Astrocyte (in vitro differentiated cells and primary cell): ENCODE measurements at regions not wholly inside any gene's neighbourhood (a gene's known extent, or its start where the extent isn't known, plus 50 kb on each side); places are given as distances from the start of the nearest gene placed in this dataset.
A peak's percentile ranks its signal among the peaks of the same experiment; 100 is the strongest.

Source experiments
- DNase-seq: peaks from one replicate; pipeline ENCODE4 v3.0.0-alpha.2; 2010; ENCODE audit warnings: low read depth
- FAIRE-seq: peaks from 2 replicates; lab custom pipeline; 2011; peaks lifted over from hg19 to GRCh38; lab: Jason Lieb, UNC
- H2AFZ ChIP-seq: 2 replicates; pipeline ENCODE4 v1.6.0; 2012; ENCODE audit warnings: low read depth, low read length, inconsistent platforms
- H3K27ac ChIP-seq: 2 replicates; pipeline ENCODE4 v1.5.1; 2011; ENCODE audit warnings: low read depth, low read length, inconsistent platforms
- H3K27me3 ChIP-seq: 2 replicates; pipeline ENCODE4 v1.6.0; 2011; ENCODE audit warnings: low read length, inconsistent platforms; ENCODE audit not compliant: insufficient read depth
- H3K36me3 ChIP-seq: 2 replicates; pipeline ENCODE4 v1.5.1; 2011; ENCODE audit warnings: low read length, inconsistent platforms; ENCODE audit not compliant: insufficient read depth
- H3K4me1 ChIP-seq: 2 replicates; pipeline ENCODE4 v1.5.1; 2011; ENCODE audit warnings: low read length, inconsistent platforms; ENCODE audit not compliant: insufficient read depth
- H3K4me2 ChIP-seq: 2 replicates; pipeline ENCODE4 v1.6.0; 2012; ENCODE audit warnings: low read length, inconsistent platforms
- H3K4me3 ChIP-seq: 2 replicates; pipeline ENCODE4 v1.5.1; 2011; ENCODE audit warnings: low read depth, mild to moderate bottlenecking, low read length, inconsistent platforms; ENCODE audit not compliant: insufficient read depth
- H3K79me2 ChIP-seq: 2 replicates; pipeline ENCODE4 v1.6.0; 2012; ENCODE audit warnings: mild to moderate bottlenecking, low read length, inconsistent platforms; ENCODE audit not compliant: insufficient read depth
- H3K9ac ChIP-seq: 2 replicates; pipeline ENCODE4 v1.6.0; 2012; ENCODE audit warnings: mild to moderate bottlenecking, low read length, inconsistent platforms
- H3K9me3 ChIP-seq: 2 replicates; pipeline ENCODE4 v1.5.1; 2012; ENCODE audit warnings: low read depth, mild to moderate bottlenecking, low read length, inconsistent platforms; ENCODE audit not compliant: insufficient read depth
- H4K20me1 ChIP-seq: 2 replicates; pipeline ENCODE4 v1.6.0; 2012; ENCODE audit warnings: low read length, inconsistent platforms; ENCODE audit not compliant: insufficient read depth
- H3K27ac Mint-ChIP-seq: one replicate; pipeline ENCODE4 v1.8.0; 2021; ENCODE audit warnings: mild to moderate bottlenecking, mixed read lengths; ENCODE audit not compliant: unreplicated experiment
- H3K27me3 Mint-ChIP-seq: one replicate; pipeline ENCODE4 v1.8.0; 2021; ENCODE audit warnings: low read depth, mixed read lengths; ENCODE audit not compliant: unreplicated experiment
- H3K36me3 Mint-ChIP-seq: one replicate; pipeline ENCODE4 v1.8.0; 2021; ENCODE audit warnings: low read depth, mixed read lengths; ENCODE audit not compliant: unreplicated experiment
- H3K4me1 Mint-ChIP-seq: one replicate; pipeline ENCODE4 v1.8.0; 2021; ENCODE audit warnings: low read depth, mixed read lengths; ENCODE audit not compliant: unreplicated experiment
- H3K4me3 Mint-ChIP-seq: one replicate; pipeline ENCODE4 v1.8.0; 2021; ENCODE audit warnings: mild to moderate bottlenecking, moderate library complexity, mixed read lengths; ENCODE audit not compliant: unreplicated experiment
- H3K9me3 Mint-ChIP-seq: one replicate; pipeline ENCODE4 v1.8.0; 2021; ENCODE audit warnings: mild to moderate bottlenecking, mixed read lengths; ENCODE audit not compliant: unreplicated experiment
- CTCF ChIP-seq: IDR thresholded peaks from 2 replicates; pipeline ENCODE4 v1.5.1; 2011; ENCODE audit warnings: low read depth, mild to moderate bottlenecking, inconsistent platforms, low read length, moderate library complexity; ENCODE audit not compliant: insufficient read depth
- EZH2 ChIP-seq: IDR thresholded peaks from 2 replicates; pipeline ENCODE4 v1.6.1; 2012; ENCODE audit warnings: mild to moderate bottlenecking, low read length, inconsistent platforms; ENCODE audit not compliant: insufficient read depth

DNA sequence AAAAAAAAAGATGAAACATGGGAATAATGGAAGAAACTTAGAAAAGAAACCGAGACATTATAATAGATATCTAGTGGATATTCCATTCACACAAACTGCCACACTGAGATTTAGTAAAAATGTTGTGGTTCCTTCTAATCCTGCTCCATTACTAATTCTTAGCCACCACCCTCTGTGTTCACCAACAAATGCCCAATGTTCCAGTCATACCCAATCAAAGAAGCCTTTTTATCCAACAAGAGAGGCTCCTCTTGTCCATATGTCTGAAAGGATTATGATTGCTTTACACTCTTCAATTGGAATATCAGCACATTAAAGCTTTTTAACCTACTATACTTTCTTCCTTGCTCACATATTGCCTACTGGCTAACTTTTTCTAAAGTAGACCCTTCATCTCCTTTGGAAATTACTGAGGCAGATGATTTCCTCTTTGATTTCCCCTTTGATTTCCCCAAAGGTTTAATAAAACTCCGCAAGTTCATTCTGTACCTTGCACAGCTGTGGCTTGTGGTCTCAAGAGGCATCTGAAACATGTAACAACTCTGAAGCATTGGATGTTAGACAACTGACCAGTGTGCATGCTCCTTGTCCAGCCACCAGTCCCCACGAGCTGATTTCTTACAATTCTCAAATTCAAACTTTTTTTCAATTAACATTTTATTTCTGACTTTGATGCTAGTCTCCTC, 305.6 kb upstream of the LYPLAL1 start:
- H3K36me3 ChIP-seq = no peaks in the 10 kb centered on the region
- Mint-ChIP-seq H3K4me3 (no peak overlapping the region), H3K4me1 (peaks cover 45% of the 10 kb centered on the region), H3K27me3 (no peaks in the 10 kb centered on the region), H3K9me3 (no peaks in the 10 kb centered on the region), H3K36me3 (no peaks in the 10 kb centered on the region), H3K27ac (peak overlapping the region; percentile 88)
- H3K27me3 ChIP-seq = no peaks in the 10 kb centered on the region
- no peak overlapping the region for H3K9ac ChIP-seq
- H3K4me3 ChIP-seq = no peak overlapping the region
- peaks cover 5% of the 10 kb centered on the region for H3K4me1 ChIP-seq
- no peak overlapping the region for H2AFZ ChIP-seq
- DNase-seq = peak; percentile 81
- no peak overlapping the region for H3K4me2 ChIP-seq
- no peaks in the 10 kb centered on the region for H3K9me3 ChIP-seq
- no peak for FAIRE-seq
- no peaks in the 10 kb centered on the region for H3K79me2 ChIP-seq
- TF ChIP-seq CTCF (no peak), EZH2 (no peak)
- no peak overlapping the region for H3K27ac ChIP-seq
- H4K20me1 ChIP-seq = no peaks in the 10 kb centered on the region

DNA sequence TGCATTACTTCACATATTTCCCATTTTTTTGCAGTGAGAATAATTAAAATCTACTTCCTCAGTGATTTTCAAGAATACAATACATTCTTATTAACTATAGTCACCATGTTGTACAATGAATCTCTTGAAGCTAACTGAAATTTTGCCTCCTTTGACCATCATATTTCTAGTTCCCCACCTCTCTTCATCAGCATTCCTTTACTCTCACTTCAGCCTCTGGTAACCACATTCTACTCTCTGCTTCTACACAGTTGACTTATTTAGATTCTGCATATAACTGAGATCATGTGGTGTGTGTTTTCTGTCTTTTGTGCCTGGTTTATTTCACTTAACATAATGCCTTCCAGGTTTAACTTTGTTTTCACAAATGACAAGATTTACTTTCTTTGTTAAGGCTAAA, 304.4 kb upstream of the LYPLAL1 start:
- peaks cover 9% of the 10 kb centered on the region for H3K4me1 ChIP-seq
- no peak overlapping the region for H3K9ac ChIP-seq
- TF ChIP-seq CTCF (no peak), EZH2 (no peak)
- peaks cover 52% of the 10 kb centered on the region for H3K4me1 Mint-ChIP-seq
- H3K4me3 ChIP-seq = no peak overlapping the region
- H2AFZ ChIP-seq = no peak overlapping the region
- H3K4me3 Mint-ChIP-seq = no peak overlapping the region
- H3K79me2 ChIP-seq = no peaks in the 10 kb centered on the region
- H3K27ac Mint-ChIP-seq = no peak overlapping the region
- no peaks in the 10 kb centered on the region for H3K27me3 ChIP-seq
- no peaks in the 10 kb centered on the region for H3K9me3 Mint-ChIP-seq
- DNase-seq = peak; percentile 69
- H3K36me3 Mint-ChIP-seq = no peaks in the 10 kb centered on the region
- no peaks in the 10 kb centered on the region for H4K20me1 ChIP-seq
- no peaks in the 10 kb centered on the region for H3K9me3 ChIP-seq
- no peak overlapping the region for H3K27ac ChIP-seq
- no peaks in the 10 kb centered on the region for H3K36me3 ChIP-seq
- FAIRE-seq = no peak
- H3K27me3 Mint-ChIP-seq = no peaks in the 10 kb centered on the region
- H3K4me2 ChIP-seq = no peak overlapping the region

DNA sequence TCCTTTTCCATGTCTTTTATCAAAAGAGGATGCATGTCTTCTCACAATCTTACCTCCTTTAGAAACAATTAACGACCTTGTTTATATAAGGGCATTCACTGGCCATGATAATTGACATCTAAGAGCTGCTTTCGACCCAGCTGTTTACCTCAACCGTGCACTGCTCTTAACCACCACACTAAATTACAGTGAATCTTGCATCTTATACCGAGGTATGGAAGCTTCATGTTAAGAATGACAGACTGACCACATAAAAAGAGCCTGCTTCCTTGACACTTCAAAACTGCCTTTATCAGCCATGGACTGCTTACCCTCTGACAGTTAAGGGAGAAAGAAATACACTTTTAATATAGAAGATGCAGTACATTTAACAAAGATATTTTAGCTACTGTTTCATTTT, 301.7 kb upstream of the LYPLAL1 start:
- Mint-ChIP-seq H3K4me3 (no peak overlapping the region), H3K4me1 (peaks cover 51% of the 10 kb centered on the region), H3K27ac (no peak overlapping the region), H3K36me3 (no peaks in the 10 kb centered on the region), H3K27me3 (no peaks in the 10 kb centered on the region), H3K9me3 (no peaks in the 10 kb centered on the region)
- TF ChIP-seq EZH2 (no peak), CTCF (no peak)
- no peak for DNase-seq
- Histone ChIP-seq H3K4me3 (no peak overlapping the region), H3K79me2 (no peaks in the 10 kb centered on the region), H3K36me3 (no peaks in the 10 kb centered on the region), H3K27ac (no peak overlapping the region), H3K9ac (no peak overlapping the region), H3K27me3 (no peaks in the 10 kb centered on the region), H3K9me3 (no peaks in the 10 kb centered on the region), H2AFZ (no peak overlapping the region), H4K20me1 (no peaks in the 10 kb centered on the region), H3K4me2 (no peak overlapping the region), H3K4me1 (peaks cover 12% of the 10 kb centered on the region)
- FAIRE-seq = no peak
